ENCODE measurements at regions not wholly inside any gene's neighbourhood (a gene's known extent, or its start where the extent isn't known, plus 50 kb on each side); places are given as distances from the start of the nearest gene placed in this dataset.

GRCh38 chr10:47053081-47053798 lies 142.0 kb downstream of the PTPN20 start:
- no peak for DNase-seq (ENCODE audit: low read depth)
- no peak for TF ChIP-seq CTCF (IDR thresholded peaks at IDR 0.05; ENCODE audit: low read length, missing control alignments)
- H3K4me3 ChIP-seq (replicated peaks; ENCODE audit: low read depth, low read length), result no peak overlapping the region

GRCh38 chr10:47054974-47055373 lies 143.7 kb downstream of the PTPN20 start:
- H3K4me3 ChIP-seq (replicated peaks; ENCODE audit: low read depth, low read length), result no peak overlapping the region
- no peak for TF ChIP-seq CTCF (IDR thresholded peaks at IDR 0.05; ENCODE audit: low read length, missing control alignments)
- no peak for DNase-seq (ENCODE audit: low read depth)

- H3K4me3 ChIP-seq (replicated peaks; ENCODE audit: low read depth, low read length), result no peak overlapping the region
- no peak for DNase-seq (ENCODE audit: low read depth)
- no peak for TF ChIP-seq CTCF (IDR thresholded peaks at IDR 0.05; ENCODE audit: low read length, missing control alignments)
These were observed 144.4 kb downstream of the PTPN20 start for GRCh38 chr10:47055386-47056246.

- no peak for DNase-seq (ENCODE audit: low read depth)
- no peak for TF ChIP-seq CTCF (IDR thresholded peaks at IDR 0.05; ENCODE audit: low read length, missing control alignments)
- H3K4me3 ChIP-seq (replicated peaks; ENCODE audit: low read depth, low read length), result no peak overlapping the region
These were observed 145.0 kb downstream of the PTPN20 start for GRCh38 chr10:47056247-47056510.

- no peak for DNase-seq (ENCODE audit: low read depth)
- no peak for TF ChIP-seq CTCF (IDR thresholded peaks at IDR 0.05; ENCODE audit: low read length, missing control alignments)
- no peak overlapping the region for H3K4me3 ChIP-seq (replicated peaks; ENCODE audit: low read depth, low read length)
These were observed 146.2 kb downstream of the PTPN20 start for GRCh38 chr10:47057471-47057870.

- no peak for DNase-seq (ENCODE audit: low read depth)
- H3K4me3 ChIP-seq (replicated peaks; ENCODE audit: low read depth, low read length), result no peak overlapping the region
- no peak for TF ChIP-seq CTCF (IDR thresholded peaks at IDR 0.05; ENCODE audit: low read length, missing control alignments)
These were observed 146.9 kb downstream of the PTPN20 start for GRCh38 chr10:47058032-47058702.

Measured in fibroblast of pulmonary artery (primary cell).